Hepatic stellate cell (primary cell): ENCODE measurements at regions not wholly inside any gene's neighbourhood (a gene's known extent, or its start where the extent isn't known, plus 50 kb on each side); places are given as distances from the start of the nearest gene placed in this dataset.
"Not testable (repeated sequence)": the region's sequence is repeated elsewhere in the genome, so short reads cannot be mapped to it uniquely, and the experiment has no call there.

ENCODE experiments used
- DNase-seq: peaks from one replicate; pipeline ENCODE4 v3.0.0; 2011; ENCODE audit warnings: low spot score

GRCh38 chr5:2096887-2097505, 214.3 kb upstream of the IRX4 start:
- DNase-seq = no peak

- DNase-seq = no peak
Observed at GRCh38 chr5:2095011-2095410, 212.3 kb upstream of the IRX4 start.

GRCh38 chr5:2094616-2094995, 211.9 kb upstream of the IRX4 start:
- no peak for DNase-seq

DNA sequence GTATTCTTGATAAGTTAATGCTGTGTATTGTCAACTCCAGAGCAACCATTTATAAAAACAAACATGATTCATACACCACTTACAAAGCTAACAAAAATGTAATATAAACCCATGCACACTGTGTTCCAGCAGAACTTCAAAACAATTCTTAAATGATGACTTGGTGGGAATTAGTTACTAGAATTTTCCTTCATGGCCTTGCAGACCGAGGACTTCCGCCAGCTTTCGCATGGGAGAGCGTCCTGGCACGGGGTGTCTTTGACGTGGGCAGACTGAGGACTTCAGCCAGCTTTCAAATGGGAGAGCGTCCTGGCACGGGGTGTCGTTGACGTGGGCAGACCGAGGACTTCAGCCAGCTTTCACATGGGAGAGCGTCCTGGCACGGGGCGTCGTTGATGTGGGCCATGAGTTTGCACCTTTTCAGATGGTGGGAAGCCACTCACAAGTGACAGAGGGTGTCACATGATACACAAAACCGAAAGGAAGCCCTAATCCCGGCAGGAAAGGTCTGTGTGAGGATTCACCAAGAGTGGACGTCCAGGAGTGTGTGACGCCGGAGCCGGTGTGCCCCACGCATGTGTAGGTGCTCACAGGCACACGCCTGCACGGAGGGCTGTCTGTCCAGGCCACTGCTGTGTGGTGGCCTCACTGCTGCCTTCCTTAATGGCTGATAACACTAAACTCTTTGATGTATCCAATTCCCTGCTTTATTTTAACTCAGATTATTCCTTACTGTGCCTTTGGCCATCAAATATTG, 211.3 kb upstream of the IRX4 start:
- no peak for DNase-seq

DNA sequence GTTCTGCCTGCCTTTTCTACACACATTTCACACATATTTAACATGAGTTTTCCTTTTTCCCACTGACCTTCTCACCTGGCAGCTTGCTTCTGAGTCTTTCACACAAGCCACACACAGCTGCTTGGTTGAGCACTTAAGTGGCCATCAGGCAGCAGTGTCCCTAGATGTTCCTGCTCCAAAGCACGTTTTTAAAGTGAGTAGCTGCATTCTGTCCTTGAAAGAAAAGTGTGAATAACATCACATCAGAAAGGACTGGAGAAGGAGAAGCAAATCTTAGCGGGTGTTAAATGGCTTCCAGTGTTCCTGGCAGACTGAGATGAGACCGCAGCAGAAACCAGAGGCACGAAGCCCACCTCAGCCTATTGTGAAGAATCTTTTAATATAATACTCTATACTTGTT, 209.2 kb upstream of the IRX4 start:
- DNase-seq = no peak

- DNase-seq = no peak
Observed at GRCh38 chr5:2087980-2088379, 205.3 kb upstream of the IRX4 start.

DNA sequence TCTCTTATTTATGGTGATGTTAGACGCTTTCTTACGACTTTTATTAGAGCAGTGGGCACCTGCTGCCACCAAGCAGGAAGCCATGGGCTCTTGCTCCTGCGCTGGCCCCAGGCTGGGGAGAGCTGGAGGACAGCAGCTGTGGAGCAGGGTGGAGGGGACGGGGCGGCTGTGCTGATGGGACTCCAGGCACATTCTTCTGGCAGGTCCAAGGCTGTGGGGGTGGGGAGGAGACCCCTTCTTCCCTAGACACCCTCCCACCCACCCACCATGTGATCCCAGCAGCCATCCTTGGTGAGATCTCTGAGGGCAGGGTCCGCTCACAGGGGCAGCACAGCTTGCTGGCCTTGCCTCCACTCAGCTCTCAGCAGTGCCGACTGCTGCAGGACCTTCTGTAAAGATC, 192.6 kb upstream of the IRX4 start:
- DNase-seq = no peak

GRCh38 chr5:2071562-2071961, 188.8 kb upstream of the IRX4 start:
- no peak for DNase-seq

DNA sequence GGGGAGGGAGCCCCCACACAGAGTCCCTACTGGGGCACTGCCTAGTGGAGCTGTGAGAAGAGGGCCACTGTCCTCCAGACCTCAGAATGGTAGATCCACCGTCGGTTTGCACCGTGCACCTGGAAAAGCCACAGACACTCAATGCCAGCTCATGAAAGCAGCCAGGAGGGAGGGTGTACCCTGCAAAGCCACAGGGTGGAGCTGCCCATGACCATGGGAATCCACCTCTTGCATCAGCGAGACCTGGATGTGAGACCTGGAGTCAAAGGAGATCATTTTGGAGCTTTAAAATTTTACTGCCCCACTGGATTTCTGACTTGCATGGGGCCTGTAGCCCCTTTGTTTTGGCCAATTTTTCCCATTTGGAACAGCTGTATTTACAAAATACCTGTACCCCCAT, 188.1 kb upstream of the IRX4 start:
- not testable (repeated sequence) for DNase-seq

GRCh38 chr5:2068531-2068930, 185.8 kb upstream of the IRX4 start:
- DNase-seq = no peak

- DNase-seq = no peak
Observed at GRCh38 chr5:2066373-2066772, 183.6 kb upstream of the IRX4 start.

DNA sequence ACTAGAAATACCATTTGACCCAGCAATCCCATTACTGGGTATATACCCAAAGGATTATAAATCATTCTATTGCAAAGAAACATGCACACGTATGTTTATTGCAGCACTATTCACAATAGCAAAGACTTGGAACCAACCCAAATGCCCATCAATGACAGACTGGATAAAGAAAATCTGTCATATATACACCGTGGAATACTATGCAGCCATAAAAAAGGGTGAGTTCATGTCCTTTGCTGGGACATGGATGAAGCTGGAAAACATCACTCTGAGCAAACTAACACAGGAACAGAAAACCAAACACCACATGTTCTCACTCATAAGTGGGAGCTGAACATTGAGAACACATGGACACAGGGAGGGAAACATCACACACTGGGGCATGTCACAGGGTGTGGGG, 180.7 kb upstream of the IRX4 start:
- not testable (repeated sequence) for DNase-seq

DNA sequence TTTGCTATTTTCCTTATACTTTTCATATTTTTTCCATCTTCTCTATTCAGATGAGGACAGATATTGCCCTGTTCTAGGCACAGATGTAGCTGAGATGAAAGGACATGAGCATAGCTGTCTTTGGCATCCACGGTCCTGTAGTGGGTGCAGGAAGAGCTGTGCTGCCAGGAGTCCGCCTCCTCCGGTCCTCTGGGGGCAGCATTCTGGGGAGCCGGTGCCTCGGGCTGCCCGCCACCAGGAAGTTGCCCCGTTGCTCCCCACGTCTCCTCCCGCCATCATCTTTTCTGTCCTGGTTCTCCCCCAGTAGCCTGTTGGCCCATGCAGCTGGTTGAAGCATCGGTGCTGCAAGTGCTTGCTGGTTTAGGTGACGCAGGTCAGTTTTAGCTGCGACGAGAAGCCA, 170.0 kb upstream of the IRX4 start:
- DNase-seq = no peak

DNA sequence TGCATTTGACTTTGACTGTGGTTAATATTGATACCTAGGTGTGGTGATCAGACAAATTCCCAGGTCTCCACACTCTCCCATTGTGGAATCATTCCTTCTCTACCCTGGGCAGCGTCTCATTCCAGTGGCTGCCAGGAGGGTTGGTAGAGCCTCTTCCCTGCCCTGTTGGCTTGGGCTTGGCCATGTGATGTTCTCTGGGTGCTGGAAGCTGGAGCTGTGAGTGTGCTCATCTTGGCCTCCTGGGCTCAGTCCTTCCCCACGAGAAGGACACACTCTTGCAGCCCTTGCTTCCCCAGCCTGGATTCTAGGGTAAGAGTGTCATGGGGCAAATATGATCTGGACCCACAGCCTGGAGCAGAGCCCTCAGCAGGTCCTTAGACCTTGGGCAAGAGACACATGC, 167.2 kb upstream of the IRX4 start:
- DNase-seq = no peak

DNA sequence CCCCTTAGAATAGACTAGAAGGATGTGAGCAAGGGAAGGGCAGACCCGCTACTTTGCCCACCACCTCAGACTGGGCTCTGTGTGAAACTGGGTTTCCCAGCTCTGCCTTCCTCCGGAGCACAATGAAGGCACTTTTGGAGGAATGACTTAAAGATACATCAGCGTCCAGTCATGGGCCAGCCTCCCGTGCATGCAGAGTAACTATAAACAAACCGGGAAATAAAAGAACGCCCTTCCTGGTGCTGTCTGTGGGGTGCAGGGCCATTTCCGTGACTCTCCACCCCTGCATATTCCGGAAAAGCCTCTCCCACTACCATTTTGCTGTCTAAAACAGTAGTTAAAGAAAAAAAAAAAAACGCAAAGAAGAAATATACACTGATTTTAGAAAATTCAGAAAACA, 165.9 kb upstream of the IRX4 start:
- DNase-seq = no peak

GRCh38 chr5:2047341-2047927, 164.7 kb upstream of the IRX4 start:
- no peak for DNase-seq

DNA sequence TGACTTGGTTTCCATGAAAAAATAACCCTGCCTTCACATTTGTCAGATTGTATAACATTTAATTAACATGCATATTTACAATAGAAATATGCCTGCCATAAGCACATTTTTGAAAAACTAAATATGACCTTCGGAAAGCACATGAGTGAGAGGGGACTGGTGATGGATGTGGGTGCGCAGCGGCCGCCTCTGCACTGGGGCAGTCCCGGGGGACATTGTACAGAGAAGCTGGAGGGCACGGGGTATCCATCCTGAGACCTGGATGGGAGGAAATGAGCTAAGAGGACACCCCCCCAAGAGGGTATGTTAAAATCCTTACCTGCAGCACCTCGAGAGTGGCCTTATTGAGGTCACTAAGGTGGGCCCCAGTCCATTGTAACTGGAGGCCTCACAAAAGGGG, 161.3 kb upstream of the IRX4 start:
- no peak for DNase-seq

GRCh38 chr5:2039180-2039531, 156.4 kb upstream of the IRX4 start:
- no peak for DNase-seq

DNA sequence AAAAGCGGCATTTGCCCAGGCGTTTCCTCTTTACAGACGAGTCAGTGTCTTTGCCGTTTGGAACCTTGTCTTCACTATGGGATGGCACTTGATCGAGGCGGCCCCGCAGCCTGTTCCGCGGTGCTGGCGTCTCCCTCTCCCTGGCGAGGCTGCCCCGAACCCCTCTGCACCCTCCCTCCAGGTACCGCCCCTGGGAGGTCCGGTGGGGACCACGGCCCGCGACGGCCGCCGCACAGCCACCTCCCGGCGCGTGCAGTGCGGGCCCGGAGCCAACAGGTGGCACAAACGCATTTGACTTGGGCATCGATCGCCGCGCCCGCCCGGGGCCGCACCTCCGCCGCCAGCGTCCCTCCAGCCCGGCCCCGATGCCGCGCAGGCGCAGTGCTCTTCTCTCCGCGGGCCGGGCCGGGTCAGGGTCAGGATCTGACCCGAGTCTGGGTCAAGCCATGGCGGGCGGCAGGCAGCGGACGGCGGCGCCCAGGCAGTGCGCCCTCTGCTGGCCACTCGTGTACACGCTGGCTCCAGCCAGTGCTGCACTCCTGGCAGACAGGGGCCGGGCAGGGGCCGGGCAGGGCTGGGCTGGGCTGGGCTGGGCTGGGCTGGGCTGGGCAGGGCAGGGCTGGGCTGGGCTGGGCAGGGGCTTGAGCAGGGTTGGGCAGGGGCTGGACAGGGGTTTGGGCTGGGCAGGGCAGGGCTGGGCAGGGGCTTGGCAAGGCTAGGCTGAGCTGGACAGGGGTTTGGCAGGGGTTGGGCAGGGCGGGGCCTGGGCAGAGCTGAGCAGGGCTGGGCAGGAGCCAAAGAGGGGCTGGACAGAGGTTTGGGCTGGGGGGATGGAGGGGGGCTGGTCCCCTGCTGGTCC, 155.8 kb upstream of the IRX4 start:
- peak; percentile 72 for DNase-seq

GRCh38 chr5:2036885-2037284, 154.2 kb upstream of the IRX4 start:
- DNase-seq = no peak

DNA sequence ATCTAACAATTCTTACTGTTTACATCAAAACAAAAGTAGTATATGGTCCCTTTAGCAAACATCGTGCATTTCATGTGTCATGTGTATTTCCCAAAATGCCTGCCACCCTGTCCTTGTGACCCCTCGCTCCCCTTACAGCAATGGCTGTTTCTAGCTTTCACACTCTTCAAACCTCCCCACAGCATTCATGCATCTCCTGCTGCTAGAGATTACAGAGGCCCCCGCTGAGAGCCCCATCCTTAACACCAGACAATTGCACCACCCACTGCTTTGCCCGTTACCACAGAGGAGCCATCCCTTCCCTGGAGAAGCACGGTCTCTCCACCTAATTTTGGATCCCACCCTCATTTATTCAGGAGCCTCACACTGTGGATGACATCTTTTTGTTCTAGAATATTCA, 149.7 kb upstream of the IRX4 start:
- DNase-seq = no peak

DNA sequence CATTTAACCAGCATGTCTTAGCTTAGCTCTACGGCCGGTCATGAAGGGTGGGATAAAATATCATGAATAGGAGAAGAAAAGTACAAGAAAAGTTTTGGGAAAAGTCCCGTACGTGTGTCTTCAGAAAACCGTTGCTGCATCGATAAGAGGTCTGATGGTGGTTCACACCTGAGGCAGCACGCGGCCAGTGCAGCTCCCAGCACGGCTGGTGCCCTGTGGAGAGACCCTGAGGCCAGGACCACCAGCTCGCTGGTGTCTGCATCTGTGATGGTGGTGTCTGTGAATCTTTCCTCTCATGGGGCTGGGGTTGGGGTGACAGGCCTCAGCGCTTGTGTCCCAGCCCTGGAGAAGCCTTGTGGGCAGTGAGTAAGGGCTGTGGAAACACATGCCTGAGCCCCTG, 148.9 kb upstream of the IRX4 start:
- DNase-seq = no peak

DNA sequence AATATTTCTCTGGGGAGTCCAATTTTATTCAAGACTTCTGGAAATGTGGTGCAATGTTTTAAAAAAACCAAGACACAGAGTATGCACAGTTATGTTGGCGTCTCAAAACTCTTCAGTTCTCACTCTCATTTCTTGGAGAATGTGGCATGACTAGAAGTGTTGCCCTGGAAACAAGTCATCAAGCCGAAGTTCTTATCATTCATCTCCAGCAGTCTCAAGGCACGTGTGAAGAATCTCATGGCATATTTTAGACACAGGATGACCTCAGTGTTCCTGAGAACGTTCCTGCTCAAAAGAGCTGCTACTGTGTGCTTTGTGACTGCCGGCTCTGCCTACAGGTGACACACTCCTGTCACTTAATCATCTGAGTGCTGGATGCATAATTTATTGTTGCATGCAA, 147.4 kb upstream of the IRX4 start:
- no peak for DNase-seq
